ENCODE measurements at regions not wholly inside any gene's neighbourhood (a gene's known extent, or its start where the extent isn't known, plus 50 kb on each side); places are given as distances from the start of the nearest gene placed in this dataset.

DNA sequence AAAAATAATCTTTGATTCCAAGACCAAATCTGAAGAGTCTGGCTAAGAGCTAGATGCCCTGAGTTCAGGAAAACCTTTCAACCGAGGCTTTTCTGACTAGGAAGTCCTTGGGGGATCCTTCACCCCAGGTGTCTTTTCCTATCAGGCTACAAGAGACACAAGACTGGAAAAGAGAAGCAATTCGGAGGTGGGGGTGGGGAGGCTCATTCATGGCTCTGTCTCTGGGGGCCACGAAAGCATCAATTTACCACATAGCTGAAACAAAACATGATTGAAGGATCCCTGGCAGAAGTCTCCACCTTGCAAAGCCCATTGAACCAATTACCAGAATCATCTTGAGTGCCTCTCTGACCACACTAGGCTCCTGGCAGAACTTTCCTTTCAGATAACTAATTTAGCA, 239.8 kb upstream of the SALL1 start:
- Histone ChIP-seq H3K4me1 (no peaks in the 10 kb centered on the region), H3K4me3 (no peak overlapping the region), H3K27me3 (ENCODE audit: low read depth) (peaks cover 15% of the 10 kb centered on the region), H3K9me3 (replicated peaks) (peaks cover 18% of the 10 kb centered on the region), H3K27ac (replicated peaks) (no peak overlapping the region), H3K36me3 (no peaks in the 10 kb centered on the region)
- TF ChIP-seq, protein P1, sequence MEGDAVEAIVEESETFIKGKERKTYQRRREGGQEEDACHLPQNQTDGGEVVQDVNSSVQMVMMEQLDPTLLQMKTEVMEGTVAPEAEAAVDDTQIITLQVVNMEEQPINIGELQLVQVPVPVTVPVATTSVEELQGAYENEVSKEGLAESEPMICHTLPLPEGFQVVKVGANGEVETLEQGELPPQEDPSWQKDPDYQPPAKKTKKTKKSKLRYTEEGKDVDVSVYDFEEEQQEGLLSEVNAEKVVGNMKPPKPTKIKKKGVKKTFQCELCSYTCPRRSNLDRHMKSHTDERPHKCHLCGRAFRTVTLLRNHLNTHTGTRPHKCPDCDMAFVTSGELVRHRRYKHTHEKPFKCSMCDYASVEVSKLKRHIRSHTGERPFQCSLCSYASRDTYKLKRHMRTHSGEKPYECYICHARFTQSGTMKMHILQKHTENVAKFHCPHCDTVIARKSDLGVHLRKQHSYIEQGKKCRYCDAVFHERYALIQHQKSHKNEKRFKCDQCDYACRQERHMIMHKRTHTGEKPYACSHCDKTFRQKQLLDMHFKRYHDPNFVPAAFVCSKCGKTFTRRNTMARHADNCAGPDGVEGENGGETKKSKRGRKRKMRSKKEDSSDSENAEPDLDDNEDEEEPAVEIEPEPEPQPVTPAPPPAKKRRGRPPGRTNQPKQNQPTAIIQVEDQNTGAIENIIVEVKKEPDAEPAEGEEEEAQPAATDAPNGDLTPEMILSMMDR (IDR thresholded peaks at IDR 0.05; ENCODE audit: borderline replicate concordance): no peak
- DNase-seq: no peak
- intact Hi-C loops (cut with micrococcal nuclease): no loop called here

DNA sequence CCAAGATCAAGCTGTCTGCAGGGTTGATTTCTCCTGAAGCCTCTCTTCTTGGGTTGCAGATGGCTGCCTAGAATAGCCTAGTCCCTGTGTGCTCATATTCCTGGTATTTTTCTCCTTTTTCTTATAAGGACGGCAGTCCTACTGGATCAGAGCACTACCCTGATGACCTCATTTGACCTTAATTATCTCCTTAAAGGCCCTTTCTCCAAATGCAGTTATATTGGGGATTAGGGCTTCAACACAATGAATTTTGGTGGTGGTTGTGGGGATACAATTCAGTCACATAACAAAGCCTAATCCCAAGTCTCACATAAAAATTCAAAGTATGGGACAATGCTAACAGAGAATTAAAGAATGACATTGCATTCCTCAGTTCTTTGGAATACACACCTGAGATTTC, 238.8 kb upstream of the SALL1 start:
- intact Hi-C loops (cut with micrococcal nuclease): no loop called here
- H3K4me1 ChIP-seq: no peaks in the 10 kb centered on the region
- DNase-seq: no peak
- no peak overlapping the region for H3K4me3 ChIP-seq
- H3K27me3 ChIP-seq (ENCODE audit: low read depth): peaks cover 15% of the 10 kb centered on the region
- peaks cover 18% of the 10 kb centered on the region for H3K9me3 ChIP-seq (replicated peaks)
- no peak overlapping the region for H3K27ac ChIP-seq (replicated peaks)
- H3K36me3 ChIP-seq: no peaks in the 10 kb centered on the region
- TF ChIP-seq, protein P1 (IDR thresholded peaks at IDR 0.05; ENCODE audit: borderline replicate concordance): no peak

GRCh38 chr16:51388516-51388951, 237.5 kb upstream of the SALL1 start:
- Histone ChIP-seq H3K9me3 (replicated peaks) (peaks cover 18% of the 10 kb centered on the region), H3K27ac (replicated peaks) (no peak overlapping the region), H3K27me3 (ENCODE audit: low read depth) (peaks cover 15% of the 10 kb centered on the region), H3K4me1 (no peaks in the 10 kb centered on the region), H3K4me3 (no peak overlapping the region), H3K36me3 (no peaks in the 10 kb centered on the region)
- intact Hi-C loops (cut with micrococcal nuclease): no loop called here
- DNase-seq: no peak
- TF ChIP-seq, protein P1 (IDR thresholded peaks at IDR 0.05; ENCODE audit: borderline replicate concordance): no peak

- Histone ChIP-seq H3K4me1 (no peaks in the 10 kb centered on the region), H3K4me3 (no peak overlapping the region), H3K27ac (replicated peaks) (no peak overlapping the region), H3K36me3 (no peaks in the 10 kb centered on the region), H3K27me3 (ENCODE audit: low read depth) (no peaks in the 10 kb centered on the region), H3K9me3 (replicated peaks) (peaks cover 7% of the 10 kb centered on the region)
- TF ChIP-seq, protein P1 (IDR thresholded peaks at IDR 0.05; ENCODE audit: borderline replicate concordance): no peak
- intact Hi-C loops (cut with micrococcal nuclease): no loop called here
- DNase-seq: no peak
Observed at GRCh38 chr16:51383909-51384308, 232.8 kb upstream of the SALL1 start.

DNA sequence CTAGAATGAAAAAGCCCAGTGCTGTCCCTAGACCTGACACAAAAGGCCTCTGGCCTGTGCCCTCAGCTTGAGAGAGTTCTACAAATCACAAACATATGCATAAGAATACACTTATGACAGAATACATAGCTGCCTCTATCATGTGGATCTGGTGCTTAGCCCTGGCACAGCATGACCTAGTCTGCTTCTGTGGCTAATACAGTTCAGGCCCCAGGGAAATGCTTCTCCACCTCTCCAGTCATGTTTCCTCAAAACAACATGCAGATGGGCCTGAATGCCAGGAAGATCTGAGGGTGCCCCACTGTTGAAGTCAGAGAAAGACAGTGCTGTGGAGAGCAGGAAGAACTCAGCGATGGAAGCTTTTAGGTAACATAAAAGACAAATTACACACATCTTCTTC, 231.9 kb upstream of the SALL1 start:
- no peak for DNase-seq
- Histone ChIP-seq H3K4me1 (no peaks in the 10 kb centered on the region), H3K27me3 (ENCODE audit: low read depth) (no peaks in the 10 kb centered on the region), H3K4me3 (no peak overlapping the region), H3K27ac (replicated peaks) (no peak overlapping the region), H3K9me3 (replicated peaks) (no peaks in the 10 kb centered on the region), H3K36me3 (no peaks in the 10 kb centered on the region)
- intact Hi-C loops (cut with micrococcal nuclease): no loop called here
- TF ChIP-seq, protein P1 (IDR thresholded peaks at IDR 0.05; ENCODE audit: borderline replicate concordance): no peak

GRCh38 chr16:51382211-51382610, 231.1 kb upstream of the SALL1 start:
- TF ChIP-seq, protein P1 (IDR thresholded peaks at IDR 0.05; ENCODE audit: borderline replicate concordance): no peak
- no peak for DNase-seq
- H3K4me1 ChIP-seq: no peaks in the 10 kb centered on the region
- intact Hi-C loops (cut with micrococcal nuclease): no loop called here
- no peaks in the 10 kb centered on the region for H3K27me3 ChIP-seq (ENCODE audit: low read depth)
- no peak overlapping the region for H3K27ac ChIP-seq (replicated peaks)
- no peaks in the 10 kb centered on the region for H3K9me3 ChIP-seq (replicated peaks)
- H3K36me3 ChIP-seq: no peaks in the 10 kb centered on the region
- H3K4me3 ChIP-seq: no peak overlapping the region

Data from left ventricle myocardium inferior (tissue), 1 donor.